HG02610 (cell line): ENCODE measurements at regions not wholly inside any gene's neighbourhood (a gene's known extent, or its start where the extent isn't known, plus 50 kb on each side); places are given as distances from the start of the nearest gene placed in this dataset.

Experiments
- ATAC-seq: cut with Tn5 transposase; IDR thresholded peaks from one replicate; pipeline ENCODE4 v1.9.1; 2021; ENCODE audit warnings: mild to moderate bottlenecking, moderate library complexity; ENCODE audit not compliant: unreplicated experiment

DNA sequence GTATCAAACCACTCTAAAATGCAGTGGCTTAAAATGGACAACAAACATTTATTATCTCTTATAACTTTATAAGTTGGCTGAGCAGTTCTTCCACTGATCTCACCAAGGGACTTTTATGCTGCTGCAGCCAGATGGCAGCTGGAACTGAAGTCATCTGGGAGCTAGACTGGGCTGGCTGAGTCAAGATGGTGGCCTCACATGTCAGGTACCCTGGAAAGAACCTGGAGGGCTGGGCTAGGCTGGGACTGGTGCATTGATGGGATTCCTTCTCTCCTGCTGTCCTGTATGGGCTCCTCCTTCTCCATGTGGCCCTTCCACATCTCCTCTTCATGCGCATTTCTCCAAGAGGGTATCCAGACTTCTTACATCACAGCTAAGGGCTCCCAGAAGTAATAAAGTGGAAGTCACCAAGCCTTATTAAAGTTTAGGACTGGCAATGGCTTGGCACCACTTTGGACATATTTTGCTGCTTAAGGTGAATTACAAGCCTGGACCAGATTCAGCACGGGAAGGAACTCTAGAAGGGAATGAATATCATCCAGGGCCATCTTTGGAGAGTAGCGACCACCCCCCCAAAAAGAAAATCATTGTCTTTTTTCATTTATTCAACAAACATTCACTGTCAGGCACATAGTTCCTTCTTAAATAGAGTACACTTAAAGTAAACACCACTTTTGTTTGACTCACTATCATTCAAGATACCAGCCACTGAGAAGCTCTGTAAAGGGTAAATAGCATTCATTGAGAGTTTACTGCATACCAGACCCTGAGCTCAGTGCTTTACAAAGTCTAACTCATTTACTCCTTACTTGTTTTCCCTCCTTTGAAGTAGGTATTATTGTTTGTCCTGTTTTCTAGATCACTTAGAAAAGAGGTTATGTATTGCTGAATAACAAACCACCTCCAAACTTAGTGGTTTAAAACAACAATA, 138.0 kb downstream of the ZFP36L2 start:
- ATAC-seq, result no peak

DNA sequence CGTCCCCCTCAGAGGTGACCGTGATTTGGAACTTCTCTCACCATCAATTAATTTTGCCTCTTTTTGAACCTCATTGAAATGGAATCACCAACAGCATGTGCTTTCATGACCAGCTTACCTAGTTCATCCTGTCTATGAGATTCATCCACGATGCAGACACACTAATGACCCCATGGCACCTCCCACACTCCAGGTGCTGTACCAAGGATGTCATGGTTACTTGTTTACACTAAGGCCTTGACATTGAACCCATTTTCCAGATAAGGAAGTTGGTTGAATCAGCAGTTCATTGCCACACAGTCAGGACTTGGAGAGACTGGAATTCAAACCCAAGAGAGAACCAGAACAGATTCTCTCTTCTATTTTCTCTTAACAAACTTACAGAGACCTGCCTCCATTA, 139.0 kb downstream of the ZFP36L2 start:
- ATAC-seq, result no peak

DNA sequence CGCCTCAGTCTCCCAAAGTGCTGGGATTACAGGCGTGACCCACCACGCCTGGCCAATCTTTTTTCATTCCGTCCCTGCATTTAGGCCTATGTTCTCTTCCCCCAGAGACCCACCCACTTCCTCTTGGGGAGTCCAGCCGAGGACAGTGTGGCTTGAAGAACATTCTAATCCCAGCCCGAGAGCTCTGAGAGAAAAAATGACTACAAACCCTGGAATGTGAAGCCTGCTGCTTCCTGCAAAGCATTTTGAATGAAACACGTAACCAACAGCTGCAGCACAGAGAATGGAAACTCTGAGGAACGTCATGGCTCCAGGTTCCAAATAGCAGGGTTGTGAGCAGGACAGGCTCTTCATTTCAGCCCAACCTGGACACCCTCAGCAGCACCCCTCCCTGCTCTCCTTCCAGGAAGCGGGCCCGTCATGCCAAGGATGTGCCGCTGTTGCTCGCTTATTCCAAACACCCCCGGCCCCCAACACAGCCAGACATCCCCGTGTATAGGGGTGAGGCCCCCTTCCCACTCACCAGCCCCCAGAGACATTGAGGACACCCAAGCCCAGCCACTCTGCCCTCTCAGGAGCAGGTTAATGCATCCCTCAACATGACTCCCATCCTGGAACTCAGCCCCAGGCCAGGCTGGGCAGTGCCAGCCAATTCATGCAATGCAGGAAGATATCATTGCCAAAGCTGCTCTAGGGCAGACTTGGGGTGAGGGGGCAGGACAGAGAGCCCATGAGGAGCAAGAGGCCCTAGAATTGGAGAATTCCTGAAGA, 139.8 kb downstream of the ZFP36L2 start:
- ATAC-seq, result no peak

DNA sequence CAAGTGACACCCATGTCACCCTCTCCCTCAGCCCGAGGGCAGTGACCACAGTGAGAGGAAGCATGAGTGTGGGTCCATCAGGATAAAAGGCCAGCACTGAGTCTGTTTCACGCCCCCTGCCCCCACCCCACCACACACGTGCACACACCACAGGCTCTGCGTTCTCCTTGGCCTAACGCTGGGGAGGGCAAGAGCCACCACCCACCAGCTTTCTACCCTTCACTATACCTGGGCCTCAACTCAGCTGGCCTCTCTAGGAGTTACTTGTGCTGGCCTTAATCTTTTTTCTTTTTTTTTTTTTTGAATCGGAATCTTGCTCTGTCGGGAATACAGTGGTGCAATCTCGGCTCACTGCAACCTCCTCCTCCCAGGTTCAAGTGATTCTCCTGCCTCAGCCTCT, 140.5 kb downstream of the ZFP36L2 start:
- no peak for ATAC-seq

DNA sequence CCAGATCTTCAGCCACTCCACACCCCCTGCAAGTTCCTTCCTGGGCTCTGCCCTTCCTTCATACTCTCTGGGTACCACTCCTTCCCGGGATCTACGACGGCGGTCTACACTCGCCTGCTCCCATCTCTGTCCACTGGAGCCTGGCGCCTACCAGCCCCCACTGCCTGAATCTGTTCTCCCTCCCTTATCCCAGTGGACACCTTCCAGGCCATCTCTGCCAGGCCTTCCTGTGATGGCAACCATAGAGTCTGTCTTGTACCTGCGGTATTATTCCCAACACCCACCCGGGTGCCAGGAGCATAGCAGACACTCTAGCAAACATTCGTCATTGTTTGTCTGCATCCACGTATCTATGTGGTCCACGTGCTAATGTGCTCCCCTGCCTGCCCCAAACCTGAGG, 140.9 kb downstream of the ZFP36L2 start:
- ATAC-seq, result no peak

DNA sequence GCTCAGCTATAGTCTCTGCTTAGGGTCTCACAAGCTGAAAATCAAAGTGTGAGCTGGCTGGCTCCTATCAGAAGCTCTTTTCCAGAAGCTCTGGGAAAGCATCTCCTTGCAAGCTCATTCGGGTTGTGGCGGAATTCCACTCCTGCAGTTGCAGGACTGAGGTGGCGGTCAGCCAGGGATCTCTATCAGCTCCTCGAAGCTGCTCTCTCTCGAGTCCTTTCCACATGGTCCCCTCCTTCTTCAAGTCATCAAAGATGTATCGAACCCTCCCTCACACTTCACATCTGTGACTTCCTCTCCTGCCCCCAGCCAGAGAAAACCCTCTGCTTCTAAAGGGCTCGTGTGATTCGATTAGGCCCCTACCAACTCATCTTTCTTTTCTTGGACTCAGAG, 141.7 kb downstream of the ZFP36L2 start:
- no peak for ATAC-seq

DNA sequence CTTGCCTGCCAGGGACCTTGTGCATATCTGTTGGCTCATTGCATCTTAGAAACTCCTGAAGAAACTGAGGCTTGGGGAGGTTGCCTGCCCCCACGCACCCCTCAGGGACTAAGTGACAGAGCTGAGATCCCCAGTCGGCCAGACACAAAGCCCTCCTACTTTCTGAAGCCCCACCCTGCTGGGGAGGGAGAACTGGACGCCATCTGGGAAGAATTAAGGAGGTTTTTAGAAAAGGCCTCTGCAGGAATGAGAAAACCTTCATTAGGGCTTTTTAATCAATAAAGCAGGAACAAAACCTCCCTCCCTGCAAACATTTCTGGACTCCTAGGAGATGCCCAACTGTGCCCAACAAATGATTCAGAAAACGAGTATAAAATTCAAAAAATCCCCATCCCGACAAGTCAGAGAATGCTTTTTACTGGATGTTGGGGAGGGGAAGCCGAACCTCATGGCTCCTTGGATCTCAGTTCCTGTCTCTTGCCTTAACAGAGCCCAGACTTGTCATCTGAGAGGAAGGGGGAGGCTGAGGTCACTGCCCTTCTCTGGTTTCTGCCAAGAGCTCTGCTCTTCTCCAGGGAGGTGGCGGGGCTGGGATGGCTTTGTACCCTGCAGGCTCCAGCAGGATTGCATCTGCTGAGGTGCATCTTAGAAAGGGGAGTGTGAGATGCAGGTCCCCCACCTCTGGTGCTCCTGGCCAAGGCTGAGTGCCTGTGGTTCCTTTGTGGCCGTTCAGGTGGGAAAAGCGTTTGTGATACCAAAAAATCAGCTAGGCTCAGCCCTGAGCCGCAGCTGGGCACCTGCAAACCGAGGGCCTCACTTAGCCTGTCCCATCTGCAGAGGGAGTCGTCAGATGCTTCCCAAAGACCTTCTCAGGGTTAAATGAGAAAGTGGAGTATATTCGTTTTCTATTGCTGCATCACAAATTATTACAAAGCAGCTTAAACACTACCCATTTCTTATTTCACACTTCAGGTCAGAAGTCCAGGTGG, 142.4 kb downstream of the ZFP36L2 start:
- no peak for ATAC-seq

DNA sequence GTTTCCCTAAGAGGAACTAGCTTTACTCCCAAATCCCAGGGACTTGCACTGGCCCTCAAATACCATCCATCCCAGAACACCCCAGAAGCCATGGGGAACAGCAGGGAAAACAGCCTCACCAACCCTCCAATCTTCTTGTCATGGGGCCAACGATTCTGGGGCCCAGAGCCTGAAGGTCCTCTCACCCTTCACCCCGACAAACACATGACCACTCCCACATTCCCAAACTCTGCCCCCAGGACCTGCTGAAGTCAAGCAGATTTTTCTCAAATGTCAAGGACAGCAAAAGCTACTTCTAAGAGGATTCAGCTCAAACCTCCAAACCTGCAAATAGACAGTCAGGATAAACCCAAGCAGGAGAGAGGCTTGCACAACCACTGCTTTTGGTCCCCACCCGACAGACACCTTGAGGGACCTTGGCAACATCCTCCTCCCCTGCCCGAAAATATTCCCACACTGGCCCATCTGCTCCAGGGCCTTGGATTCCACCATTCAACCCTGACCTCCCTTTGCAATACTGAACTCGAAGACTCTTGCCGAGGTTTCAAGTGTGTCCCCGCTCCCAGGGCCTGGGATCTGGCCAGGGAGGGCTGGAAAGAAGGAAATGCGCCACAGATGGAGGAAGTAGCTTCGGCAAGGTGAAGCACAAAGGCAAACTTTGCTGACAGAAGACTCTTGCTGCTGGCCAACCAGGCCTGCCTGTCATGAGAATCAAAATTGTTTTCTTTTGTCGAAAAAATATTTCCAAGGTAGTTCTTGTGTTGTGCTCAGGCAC, 143.3 kb downstream of the ZFP36L2 start:
- ATAC-seq, result no peak

DNA sequence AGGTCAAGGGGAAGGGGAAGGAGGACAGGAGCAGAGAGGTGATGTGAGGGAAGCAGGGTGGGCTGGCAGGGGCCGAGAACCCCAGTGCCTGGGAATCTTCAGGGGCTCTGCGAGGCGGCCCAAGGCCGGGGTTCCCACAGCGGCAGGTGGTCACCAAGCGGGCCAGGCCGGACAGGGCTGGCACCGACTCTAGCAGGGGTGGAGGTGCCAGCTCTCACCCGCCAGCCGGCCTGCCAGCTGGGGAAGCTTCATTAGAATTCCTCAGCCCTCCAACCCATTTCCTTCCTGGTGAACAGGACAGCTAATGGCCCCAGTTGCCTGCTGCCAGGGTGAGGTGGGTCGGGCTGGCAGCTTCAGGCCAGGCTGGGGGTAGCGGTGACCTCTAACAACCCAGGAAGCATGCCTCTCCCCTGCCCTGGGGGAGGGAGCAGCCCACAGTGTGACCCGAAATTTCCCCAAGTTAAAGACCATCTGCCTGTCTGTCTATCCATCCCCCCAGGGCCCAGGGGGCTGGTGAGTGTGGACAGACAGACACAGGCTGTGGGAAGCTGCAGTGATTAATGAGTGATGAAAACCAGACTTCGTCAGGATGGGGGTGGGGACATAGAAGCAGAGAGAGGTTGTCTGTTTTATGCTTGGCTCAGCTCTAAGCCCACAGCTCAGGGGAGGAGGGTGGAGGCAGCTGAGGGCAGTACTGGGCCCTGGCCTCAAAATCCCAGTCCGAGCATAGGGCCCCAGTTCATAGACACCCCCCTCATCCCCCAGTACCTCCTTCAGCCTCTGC, 144.1 kb downstream of the ZFP36L2 start:
- no peak for ATAC-seq

DNA sequence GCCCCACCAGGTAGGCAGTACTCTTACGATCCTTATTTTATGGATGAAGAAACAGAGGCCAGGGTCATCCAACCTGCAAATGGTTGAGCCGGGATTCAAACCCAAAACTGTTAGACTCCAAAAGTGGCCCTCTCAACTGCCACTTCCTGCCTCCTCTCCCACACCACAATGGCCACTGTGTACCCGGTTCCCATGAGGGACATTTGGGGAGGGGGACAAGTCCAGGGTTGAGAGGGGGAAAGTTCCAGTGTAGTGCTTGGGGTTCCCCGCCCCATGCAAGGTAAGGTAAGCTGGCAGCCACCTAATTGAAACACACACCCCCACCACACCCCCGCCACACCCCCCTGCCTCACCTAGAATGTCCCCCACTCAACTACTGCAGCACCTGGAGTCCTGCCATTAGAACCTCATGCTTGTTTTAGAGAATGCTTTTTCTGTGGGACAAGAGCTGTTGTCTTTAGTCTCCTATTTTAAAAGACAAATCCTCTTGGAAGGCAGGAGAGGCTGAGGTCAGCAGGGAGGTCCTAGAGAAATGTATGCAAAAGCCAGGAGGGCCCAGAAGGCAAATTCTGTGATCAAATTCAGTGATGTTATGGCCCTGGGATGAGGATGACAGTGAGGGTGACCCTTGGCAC, 145.2 kb downstream of the ZFP36L2 start:
- no peak for ATAC-seq

DNA sequence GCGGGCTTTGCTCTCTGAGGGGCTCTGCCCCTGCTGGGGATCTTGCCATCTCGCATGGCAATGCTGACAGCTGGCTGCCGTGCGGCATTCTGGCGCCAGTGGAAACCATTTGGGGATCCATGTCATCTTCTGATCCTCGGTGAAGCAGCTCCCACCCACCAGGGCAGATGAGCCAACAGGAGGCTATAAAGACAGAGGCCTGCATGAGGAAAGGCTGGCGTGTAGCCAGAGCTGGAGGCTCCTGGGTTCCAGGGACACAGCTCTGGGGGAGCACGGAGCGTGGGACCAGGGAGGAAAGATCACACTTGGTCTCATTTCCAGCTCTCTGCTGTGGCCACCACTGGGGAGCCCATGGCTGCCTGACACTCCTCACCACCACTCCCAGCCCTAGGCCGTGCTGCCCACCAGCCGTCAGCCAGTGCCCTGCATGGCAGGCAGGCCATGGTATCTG, 145.8 kb downstream of the ZFP36L2 start:
- ATAC-seq, result no peak

DNA sequence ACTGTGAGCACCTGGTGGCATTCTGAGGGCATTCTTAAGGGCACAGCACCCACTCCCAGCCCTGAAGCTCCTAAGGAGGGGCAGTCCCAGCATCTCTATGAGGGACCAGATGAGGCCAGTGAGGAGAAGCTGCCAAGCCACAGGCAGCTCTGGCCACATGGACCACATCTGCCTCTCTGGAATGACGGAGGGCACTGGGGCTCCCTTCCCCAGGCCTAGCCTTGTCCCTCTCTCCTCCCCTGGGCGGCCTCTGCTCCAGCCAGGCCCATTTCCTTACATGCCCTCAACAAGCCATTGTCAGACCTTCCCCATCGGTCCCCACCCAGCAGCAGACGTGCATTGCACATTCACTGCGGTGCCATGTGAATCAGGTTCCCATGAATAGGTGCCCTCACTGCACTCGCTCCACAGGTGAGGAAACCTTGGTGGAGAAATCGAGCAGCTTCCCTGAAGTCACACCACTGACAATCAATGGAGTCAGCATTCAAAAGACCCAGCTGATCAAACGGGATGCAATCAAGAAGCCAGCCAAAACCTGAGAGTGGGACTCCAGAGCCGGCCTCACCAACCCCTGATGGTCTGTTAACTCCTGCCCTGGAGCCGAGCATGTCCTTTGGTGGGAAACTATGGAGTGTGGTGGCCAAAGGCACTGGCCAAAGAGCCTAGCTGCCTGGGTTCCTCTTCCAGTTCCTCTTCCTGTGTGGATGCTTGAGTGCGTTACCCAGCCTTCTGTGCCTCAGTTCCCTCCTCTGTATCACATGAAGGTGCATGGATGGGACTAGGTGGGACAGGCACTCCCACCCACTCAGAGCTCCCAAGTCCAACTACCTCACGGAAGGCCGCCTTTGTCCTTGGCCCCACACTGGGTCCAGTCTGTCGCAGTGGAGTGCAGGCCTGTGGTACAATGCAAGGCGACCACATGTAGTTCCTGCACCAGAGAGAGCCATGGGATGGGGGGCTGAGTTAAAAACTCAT, 147.3 kb downstream of the ZFP36L2 start:
- no peak for ATAC-seq

DNA sequence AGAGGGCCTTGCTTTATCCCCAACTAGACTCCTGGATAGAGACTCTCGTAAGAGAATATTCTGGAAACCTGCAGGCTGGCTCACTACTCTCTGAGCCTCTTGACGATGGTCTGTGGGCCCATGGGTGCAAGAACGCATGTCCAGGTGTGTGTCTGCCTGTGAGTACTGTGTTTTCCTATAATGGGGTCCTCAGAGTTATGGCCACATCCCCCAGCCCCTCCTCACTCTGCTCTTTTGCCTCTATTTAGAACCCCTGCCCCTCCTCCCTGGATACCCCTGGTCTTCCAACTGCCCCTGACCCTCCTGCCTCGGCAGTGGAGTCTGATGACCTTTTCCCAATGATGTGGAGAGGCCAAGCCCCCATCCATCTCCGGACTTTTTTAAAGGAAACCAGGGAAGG, 148.1 kb downstream of the ZFP36L2 start:
- no peak for ATAC-seq

DNA sequence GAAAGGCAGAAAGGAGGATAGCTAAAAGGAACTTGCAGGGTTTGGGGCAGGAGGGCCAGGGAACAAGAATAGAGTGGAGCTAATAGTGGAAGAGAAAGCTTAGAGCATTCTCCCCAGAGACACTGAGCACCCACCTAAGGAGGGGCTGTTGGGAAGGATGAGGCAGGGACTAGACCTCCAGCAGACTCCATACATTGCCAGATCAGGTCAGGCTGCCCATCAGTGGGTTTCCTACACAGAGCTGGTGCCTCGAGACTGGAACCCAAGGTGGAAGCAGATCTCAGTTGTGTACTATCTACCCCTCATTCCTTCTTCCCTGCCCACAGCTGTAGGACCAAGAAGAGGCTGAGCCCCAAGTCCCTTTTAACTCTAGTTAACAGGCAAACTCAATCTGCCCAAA, 148.5 kb downstream of the ZFP36L2 start:
- no peak for ATAC-seq

DNA sequence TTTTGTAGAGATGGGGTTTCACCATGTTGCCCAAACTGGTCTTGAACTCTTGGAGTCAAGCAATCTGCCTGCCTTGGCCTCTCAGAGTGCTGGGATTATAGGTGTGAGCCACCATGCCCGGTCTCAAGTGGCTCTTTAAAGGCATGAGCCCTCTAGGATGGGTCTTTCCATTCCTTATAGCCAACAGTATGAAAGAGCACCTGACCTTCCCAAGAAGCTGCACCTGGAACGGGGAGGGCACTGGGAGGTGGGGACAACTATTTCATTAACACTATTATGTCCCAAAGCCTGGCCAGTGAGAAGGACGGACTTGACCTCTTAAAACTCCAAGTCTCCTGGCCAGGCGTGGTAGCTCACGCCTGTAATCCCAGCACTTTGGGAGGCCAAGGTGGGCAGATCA, 149.7 kb downstream of the ZFP36L2 start:
- no peak for ATAC-seq

DNA sequence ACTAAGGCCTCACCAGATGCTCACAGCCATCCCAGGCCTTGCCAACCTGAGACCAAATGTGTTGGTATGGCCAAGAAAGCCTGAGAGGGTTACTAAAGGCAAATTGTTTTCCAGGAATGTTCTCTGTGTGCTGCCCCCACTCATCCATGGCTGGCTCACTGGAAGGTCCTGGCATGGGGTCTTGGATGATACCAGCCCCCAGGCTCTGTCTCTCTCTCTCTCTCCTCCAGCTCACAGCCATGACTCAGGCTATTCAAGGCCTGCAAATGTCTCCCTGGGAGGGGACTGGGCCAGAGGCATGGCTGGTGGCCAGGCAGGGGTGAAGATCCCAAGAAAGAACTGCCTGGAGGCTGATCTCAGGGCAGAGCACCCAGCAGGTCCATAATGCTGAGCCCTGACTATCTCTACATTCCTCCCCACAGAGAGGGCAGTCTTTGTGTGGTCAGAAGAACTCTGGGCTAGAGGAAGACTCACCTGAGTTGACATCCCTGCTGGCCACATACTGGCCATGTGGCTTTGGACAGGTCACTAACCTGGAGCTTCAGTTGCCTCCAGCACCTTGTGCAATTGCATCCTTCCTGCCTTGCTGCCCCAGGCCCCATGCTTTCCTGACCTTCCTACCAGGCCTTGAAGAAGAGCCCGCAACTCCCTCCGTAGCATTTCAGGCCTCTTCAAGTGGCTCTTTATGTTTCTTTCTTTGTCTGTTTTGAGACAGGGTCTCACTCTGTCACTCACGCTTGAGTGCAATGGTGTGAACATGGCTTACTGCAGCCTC, 150.4 kb downstream of the ZFP36L2 start:
- ATAC-seq, result no peak

DNA sequence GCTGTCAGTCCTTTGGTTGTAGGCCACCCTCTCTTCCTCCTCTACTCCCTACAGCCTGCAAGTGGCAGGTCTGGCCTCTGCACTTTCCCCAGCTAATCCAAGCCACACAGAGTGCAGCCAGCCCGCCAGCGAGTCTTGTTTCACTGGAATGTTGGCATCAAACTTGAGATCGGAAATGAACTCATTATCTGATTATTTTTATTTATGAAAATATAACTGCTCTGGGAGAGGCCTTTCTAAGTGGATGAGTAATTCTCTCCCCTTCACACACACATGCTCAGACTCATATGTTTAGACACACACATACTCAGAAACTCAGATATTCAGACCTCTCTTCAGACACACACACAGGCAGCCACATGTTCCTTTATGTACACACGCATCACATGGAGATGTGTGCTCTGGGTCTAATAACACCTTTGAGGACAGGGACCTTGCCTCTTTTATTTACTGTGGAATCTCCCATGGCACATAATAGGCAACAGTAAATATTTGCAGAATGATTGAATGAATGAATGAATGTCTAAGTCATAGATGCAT, 151.3 kb downstream of the ZFP36L2 start:
- no peak for ATAC-seq
